ENCODE measurements at regions not wholly inside any gene's neighbourhood (a gene's known extent, or its start where the extent isn't known, plus 50 kb on each side); places are given as distances from the start of the nearest gene placed in this dataset.
"Not testable (repeated sequence)": the region's sequence is repeated elsewhere in the genome, so short reads cannot be mapped to it uniquely, and the experiment has no call there.

DNA sequence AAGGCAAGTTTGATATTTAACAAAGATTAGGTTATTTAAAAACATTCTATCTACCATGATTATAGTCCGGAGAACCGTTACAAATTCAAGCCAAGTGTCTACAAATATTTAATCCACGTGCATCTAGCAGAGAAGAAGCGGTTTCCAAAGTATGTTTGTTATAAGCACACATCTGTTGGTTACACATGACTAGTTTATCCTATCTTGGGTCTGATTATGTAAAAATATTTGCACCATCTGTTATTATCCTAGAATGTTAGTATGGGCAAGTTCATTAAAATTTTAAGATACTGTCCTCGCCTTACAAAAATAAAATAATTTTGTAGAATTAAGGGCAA, 289.2 kb upstream of the VSTM2A start:
- no peaks in the 10 kb centered on the region for H3K4me1 ChIP-seq
- H3K27ac ChIP-seq, result no peak overlapping the region
- no peaks in the 10 kb centered on the region for H3K27me3 ChIP-seq
- no peak overlapping the region for H3K4me3 ChIP-seq
- no peaks in the 10 kb centered on the region for H3K9me3 ChIP-seq (replicated peaks)
- DNase-seq, result no peak
- H3K36me3 ChIP-seq, result no peaks in the 10 kb centered on the region

DNA sequence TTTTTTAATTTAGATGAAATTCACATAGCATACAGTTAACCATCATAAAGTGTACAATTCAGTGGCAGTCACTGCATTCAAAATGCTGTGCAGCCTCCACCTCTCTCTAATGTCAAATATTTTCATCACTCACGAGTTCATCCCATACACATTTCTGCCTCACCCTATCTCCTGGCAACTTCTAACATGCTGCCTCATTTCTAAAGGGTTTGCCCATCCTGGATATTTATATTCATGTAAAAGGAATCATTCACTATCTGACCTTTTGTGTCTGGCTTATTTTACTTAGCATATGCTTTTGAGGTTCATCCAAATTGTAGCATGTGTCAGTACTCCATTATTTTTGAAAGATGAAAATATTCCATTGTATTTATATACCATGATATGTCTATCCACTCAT, 286.9 kb upstream of the VSTM2A start:
- H3K4me1 ChIP-seq, result no peaks in the 10 kb centered on the region
- H3K27me3 ChIP-seq, result no peaks in the 10 kb centered on the region
- DNase-seq, result no peak
- no peak overlapping the region for H3K4me3 ChIP-seq
- no peak overlapping the region for H3K27ac ChIP-seq
- H3K9me3 ChIP-seq (replicated peaks), result no peaks in the 10 kb centered on the region
- no peaks in the 10 kb centered on the region for H3K36me3 ChIP-seq

DNA sequence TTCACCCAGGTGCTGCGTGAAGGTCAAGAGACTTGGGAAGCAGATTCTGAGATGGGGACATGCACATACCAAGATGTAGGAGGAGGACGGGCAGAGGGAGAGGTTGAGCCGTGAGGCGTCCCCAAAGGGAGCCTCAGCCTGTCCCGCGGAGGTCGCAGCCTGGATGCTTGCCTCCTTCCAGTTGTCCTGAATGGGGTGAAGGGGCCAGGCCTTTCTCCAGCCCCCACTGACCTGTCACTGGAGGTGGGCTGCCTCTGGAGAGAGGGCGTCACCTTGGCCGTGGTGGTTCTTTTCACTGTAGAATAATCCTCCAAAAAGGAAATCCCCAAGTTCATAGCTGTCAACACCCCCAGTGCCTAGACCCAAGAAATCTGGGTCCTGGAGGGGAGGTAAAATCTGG, 283.0 kb upstream of the VSTM2A start:
- H3K27me3 ChIP-seq, result no peaks in the 10 kb centered on the region
- DNase-seq, result no peak
- H3K36me3 ChIP-seq, result no peaks in the 10 kb centered on the region
- no peaks in the 10 kb centered on the region for H3K4me1 ChIP-seq
- no peak overlapping the region for H3K4me3 ChIP-seq
- H3K27ac ChIP-seq, result no peak overlapping the region
- no peaks in the 10 kb centered on the region for H3K9me3 ChIP-seq (replicated peaks)

DNA sequence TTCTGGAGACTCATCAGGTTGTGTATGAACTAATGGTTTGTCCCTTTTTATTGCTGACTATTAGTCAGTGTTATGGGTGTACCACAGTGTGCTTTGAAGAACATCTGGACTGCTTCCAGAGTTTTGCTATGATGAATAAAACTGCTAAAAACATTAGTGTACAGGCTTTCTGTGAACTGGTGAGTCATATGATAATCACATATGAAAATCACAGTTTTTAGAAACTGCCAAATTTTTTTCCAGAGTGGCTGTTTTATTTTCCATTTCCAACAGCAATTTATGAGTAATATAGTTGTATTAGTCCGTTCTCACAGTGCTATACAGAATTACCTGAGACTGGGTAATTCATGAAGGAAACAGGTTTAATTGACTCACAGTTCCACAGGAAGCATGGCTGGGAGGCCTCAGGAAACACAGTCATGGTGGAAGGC, 281.2 kb upstream of the VSTM2A start:
- no peaks in the 10 kb centered on the region for H3K4me1 ChIP-seq
- no peaks in the 10 kb centered on the region for H3K9me3 ChIP-seq (replicated peaks)
- DNase-seq, result no peak
- no peaks in the 10 kb centered on the region for H3K36me3 ChIP-seq
- no peak overlapping the region for H3K27ac ChIP-seq
- H3K4me3 ChIP-seq, result no peak overlapping the region
- no peaks in the 10 kb centered on the region for H3K27me3 ChIP-seq

DNA sequence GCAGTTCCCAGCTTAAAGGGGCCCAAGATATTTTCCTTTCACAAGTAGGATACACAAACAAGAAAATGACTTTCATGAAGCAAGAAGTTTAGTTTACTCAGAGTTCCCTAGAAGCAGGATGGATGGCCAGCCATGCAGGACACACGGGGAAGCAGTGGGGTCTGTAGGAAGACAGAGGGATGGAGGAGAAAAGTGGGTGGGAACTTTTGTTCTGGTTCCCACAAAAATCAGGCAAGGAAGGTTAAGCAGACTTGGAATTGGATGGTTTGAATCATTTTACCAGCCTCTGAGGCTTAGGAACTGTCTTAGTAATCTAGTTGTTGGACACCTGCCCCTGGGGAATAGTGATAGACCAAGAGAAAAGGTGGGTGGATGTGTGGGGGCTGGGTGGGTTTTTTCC, 263.3 kb upstream of the VSTM2A start:
- no peaks in the 10 kb centered on the region for H3K4me1 ChIP-seq
- no peaks in the 10 kb centered on the region for H3K9me3 ChIP-seq (replicated peaks)
- H3K4me3 ChIP-seq, result no peak overlapping the region
- DNase-seq, result no peak
- H3K27ac ChIP-seq, result no peak overlapping the region
- no peaks in the 10 kb centered on the region for H3K27me3 ChIP-seq
- no peaks in the 10 kb centered on the region for H3K36me3 ChIP-seq

DNA sequence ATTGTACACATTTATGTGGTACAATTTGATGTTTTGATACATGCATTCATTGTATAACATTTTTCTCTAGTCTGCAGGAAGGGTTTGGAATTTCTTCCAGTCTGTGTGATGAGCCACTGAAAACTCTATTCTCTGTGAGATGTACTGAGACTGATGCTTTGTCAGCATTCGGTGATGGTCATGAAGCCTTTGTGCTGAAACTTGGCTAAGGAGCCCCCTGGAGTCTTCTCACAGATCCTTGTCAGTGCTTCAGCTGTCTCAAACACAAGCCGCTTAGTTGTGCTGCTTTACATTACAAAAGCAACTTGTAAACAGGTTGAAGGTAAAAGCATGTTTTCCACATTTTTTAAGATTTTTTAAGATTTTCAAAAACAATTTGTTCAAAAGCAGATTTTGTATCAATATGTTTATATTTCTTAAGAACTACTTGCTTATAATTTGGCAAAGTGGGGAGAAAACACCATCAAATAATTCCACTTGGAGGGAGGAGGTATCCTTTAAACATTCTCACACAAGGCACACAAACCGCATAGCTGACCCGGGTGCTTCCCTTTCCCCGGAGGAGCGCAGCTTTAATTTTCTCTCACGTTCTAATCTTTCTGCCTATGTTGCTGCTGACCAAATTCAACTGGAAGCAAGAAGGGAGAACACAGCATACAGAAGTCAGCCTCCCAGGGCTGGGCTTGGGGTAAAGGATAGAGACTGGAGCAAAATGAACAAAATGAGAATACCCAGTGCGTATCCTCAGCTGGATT, 249.8 kb upstream of the VSTM2A start:
- Histone ChIP-seq H3K36me3 (no peaks in the 10 kb centered on the region), H3K4me1 (no peaks in the 10 kb centered on the region), H3K9me3 (replicated peaks) (0 out of 2 replicates have a peak, but pooled peaks cover 2% of the 10 kb centered on the region), H3K27me3 (no peaks in the 10 kb centered on the region; the same call in 1 of the 2 replicates), H3K27ac (no peak overlapping the region), H3K4me3 (no peak overlapping the region)
- DNase-seq, result no peak

DNA sequence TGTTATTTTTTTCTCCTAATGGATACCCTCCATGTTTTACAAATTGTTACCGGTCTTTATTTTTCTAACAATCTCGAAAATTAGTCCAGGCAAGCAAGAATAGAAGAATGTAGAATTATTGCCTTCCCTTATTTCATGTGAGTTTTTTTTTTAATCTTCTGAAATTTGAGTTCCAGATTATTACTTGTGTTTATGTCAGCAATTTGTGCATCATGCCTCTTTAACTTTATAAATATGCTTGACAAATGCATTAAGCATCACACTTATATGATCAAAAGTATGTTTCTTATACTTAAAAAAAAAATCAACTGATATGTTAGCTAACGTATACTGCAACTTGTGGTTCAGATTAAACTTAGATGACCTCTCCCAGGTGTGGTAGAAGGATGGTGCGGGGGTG, 242.7 kb upstream of the VSTM2A start:
- no peaks in the 10 kb centered on the region for H3K36me3 ChIP-seq
- no peaks in the 10 kb centered on the region; the same call in 1 of the 2 replicates for H3K4me1 ChIP-seq
- H3K27me3 ChIP-seq, result no peaks in the 10 kb centered on the region; the same call in 1 of the 2 replicates
- no peak overlapping the region for H3K4me3 ChIP-seq
- H3K27ac ChIP-seq, result no peak overlapping the region
- no peak for DNase-seq
- no peaks in the 10 kb centered on the region for H3K9me3 ChIP-seq (replicated peaks)

DNA sequence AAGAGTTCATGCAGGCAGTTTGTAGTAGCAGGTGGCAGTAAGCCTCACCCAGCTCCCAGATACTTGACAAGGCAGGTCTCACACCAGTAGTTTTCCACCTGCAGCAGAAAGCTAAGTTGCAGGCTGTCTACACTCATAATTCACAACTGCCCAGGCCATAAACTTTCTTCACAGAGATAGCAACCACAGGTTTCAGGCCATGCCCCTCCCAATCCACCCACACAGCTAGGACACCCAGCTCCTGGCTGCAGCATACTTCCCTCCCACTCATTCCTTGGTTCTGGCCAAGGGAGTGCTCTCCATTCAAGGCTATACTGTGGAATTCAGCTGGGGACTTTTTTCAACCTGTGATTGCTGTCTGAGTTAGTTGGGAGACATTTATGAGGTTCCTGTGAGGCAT, 226.2 kb upstream of the VSTM2A start:
- not testable (repeated sequence) for H3K27ac ChIP-seq, H3K4me1 ChIP-seq, DNase-seq

DNA sequence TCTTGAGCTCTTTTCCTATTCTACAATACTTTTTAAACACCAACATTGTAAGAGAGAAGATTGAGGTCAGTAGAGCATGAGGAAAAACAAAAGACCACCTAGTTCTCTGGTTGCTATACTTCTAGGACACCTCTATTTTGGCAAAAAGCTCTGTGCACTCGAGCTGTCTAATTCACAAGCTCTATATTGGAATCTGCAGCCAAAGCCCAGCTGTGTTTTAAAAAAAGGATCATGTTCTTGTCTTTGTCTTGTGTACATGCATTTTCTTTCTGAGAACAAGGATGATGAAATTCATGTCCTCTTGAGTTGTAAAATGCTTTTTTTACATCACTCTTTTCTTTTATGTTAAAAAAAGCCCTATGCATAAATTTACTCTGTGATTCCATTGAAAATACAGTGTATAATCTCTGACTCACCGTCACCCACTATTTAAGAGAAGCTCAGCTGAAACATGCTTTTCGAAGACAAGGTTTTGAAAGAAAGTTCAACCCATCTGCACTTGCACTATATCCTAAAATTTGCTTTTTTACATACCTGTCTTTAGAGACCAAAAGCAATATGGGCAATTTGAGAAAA, 215.5 kb upstream of the VSTM2A start:
- DNase-seq, result no peak
- Histone ChIP-seq H3K36me3 (no peaks in the 10 kb centered on the region), H3K9me3 (replicated peaks) (no peaks in the 10 kb centered on the region), H3K4me1 (no peaks in the 10 kb centered on the region), H3K27ac (no peak overlapping the region), H3K27me3 (no peaks in the 10 kb centered on the region; the same call in none of the 2 replicates), H3K4me3 (no peak overlapping the region)

More for the DNA sequence above, 226.2 kb upstream of the VSTM2A start:
- H3K9me3 ChIP-seq (replicated peaks); H3K27me3 ChIP-seq; H3K4me3 ChIP-seq; H3K36me3 ChIP-seq: not testable (repeated sequence)

DNA sequence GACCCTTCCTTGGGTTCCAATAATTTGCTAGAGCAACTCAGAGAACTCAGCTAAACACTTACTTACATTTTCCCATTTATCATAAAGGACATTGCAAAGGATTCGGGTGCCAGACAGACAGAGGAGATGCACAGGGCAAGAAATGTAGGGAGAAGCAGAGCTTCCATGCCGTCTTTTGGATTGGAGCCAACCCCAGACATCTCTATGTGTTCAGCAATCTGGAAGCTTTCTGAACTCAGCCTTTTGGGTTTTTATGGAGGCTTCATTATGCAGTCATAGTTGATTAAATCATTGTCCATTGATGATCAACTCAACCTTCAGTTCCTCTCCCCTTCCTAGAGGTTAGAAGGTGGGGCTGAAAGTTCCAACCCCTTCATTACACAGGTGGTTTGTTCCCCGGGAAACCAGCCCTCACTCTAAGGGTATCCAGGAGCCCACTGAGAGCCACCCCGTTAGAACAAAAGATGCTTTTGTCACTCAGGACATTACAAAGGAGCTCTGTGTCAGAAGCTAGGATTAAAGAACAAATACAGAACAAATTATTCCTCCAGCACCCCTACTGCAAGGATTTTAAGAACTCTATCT, 211.9 kb upstream of the VSTM2A start:
- peak in 1 of 2 experiments; percentile 35 for DNase-seq
- no peaks in the 10 kb centered on the region for H3K9me3 ChIP-seq (replicated peaks)
- no peaks in the 10 kb centered on the region for H3K36me3 ChIP-seq
- no peaks in the 10 kb centered on the region; the same call in none of the 2 replicates for H3K27me3 ChIP-seq
- no peaks in the 10 kb centered on the region for H3K4me1 ChIP-seq
- no peak overlapping the region for H3K4me3 ChIP-seq
- H3K27ac ChIP-seq, result no peak overlapping the region

DNA sequence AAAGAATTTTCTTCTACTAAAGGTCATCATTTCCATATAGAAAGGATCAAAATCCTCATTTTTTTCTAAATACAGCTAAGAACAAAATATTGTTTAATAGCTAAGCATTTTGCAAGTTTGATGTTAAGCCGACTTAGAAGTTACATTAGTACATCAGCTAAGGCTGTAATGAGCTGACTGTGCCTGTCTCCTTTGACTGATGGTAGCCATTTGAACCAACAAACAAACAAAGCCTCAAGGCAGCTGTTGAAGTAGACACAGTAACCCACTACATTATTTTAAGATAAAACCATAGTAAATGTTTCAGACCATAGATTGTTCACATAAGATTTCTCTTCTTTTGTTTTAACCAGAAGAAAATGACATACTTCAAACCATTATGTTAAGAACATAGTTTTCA, 210.9 kb upstream of the VSTM2A start:
- Histone ChIP-seq H3K4me3 (no peak overlapping the region), H3K36me3 (no peaks in the 10 kb centered on the region), H3K27ac (no peak overlapping the region), H3K27me3 (no peaks in the 10 kb centered on the region; the same call in none of the 2 replicates), H3K9me3 (replicated peaks) (no peaks in the 10 kb centered on the region), H3K4me1 (no peaks in the 10 kb centered on the region)
- DNase-seq, result peak in 1 of 2 experiments; percentile 26

DNA sequence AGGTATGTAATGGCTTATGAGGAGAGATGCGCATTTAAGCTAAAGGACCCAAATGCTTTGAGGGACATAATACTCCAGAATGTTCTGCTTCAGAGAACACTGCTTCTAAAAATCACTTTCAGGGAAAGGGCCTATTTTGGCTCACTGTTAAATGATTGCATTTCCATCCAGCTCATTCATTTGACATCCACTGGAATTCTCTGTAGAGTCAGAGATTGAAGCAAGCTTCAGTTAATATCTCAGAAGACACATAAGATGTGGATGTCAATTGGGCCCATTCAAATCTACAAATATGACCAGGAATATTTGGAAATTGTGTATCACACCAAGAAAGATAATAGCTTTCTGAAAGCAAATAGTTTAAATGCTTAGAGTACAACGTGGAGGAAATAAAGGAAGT, 209.9 kb upstream of the VSTM2A start:
- no peak for DNase-seq
- Histone ChIP-seq H3K4me1 (no peaks in the 10 kb centered on the region), H3K4me3 (no peak overlapping the region), H3K27me3 (no peaks in the 10 kb centered on the region; the same call in none of the 2 replicates), H3K36me3 (no peaks in the 10 kb centered on the region), H3K9me3 (replicated peaks) (no peaks in the 10 kb centered on the region), H3K27ac (no peak overlapping the region)

DNA sequence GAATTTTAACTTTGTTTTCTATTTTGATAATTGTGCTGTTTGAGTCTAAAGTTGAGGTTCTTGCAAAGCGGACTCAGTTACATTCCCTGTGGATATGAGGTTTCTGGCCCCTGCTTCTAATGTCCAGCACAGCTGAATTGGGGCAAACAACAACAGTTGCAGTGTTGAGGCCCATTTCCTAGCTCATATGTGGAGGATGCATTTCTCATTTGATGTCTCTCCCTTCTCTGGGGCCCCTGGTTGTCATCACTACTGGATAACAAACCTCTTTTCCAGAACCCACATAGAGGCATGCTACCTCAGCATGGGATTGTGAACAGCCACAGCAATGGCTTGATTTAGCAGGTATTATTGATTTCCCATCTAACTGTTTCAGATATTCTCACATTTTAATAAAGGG, 208.2 kb upstream of the VSTM2A start:
- Histone ChIP-seq H3K36me3 (no peaks in the 10 kb centered on the region), H3K9me3 (replicated peaks) (no peaks in the 10 kb centered on the region), H3K4me3 (no peak overlapping the region), H3K4me1 (peaks cover 2% of the 10 kb centered on the region), H3K27ac (no peak overlapping the region), H3K27me3 (no peaks in the 10 kb centered on the region; the same call in none of the 2 replicates)
- no peak for DNase-seq

DNA sequence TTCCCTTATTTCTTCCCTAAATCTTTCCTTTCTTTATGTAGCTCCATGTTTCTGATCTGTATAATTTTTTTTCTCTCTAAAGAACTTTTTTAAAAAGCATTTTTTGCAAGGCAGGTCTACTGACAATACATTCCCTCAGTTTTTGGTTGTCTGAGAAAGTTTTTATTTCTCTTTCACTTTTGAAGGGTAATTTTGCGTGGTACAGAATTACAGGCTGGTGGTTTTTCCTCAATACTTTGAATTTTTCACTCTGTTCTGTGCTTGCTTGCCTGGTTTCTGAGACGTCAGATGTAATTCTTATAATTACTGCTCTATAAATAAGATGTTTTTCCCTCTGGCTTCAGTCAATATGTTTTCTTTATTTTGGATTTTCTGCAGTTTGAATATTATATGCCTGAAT, 205.4 kb upstream of the VSTM2A start:
- Histone ChIP-seq H3K36me3 (no peaks in the 10 kb centered on the region), H3K4me1 (peaks cover 8% of the 10 kb centered on the region), H3K27ac (no peak overlapping the region), H3K4me3 (no peak overlapping the region), H3K27me3 (no peaks in the 10 kb centered on the region), H3K9me3 (replicated peaks) (no peaks in the 10 kb centered on the region)
- no peak for DNase-seq

DNA sequence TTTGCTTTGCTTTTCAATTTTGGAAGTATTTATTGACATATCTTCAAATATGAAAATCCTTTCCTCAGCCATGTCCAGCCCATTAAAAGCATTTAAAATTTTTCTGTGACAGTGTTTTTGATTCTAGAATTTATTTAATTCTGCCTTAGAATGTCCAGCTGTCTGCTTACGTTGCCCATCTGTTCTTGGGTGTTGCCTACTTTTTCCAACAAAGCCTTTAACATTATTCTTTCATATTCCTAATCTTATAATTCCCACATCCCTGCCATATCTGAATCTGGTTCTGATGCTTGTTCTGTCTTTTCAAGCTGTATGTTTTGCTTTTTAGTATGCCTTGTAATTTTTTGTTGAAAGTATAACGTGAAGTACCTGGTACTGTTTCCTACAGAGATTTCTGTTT, 204.7 kb upstream of the VSTM2A start:
- Histone ChIP-seq H3K4me1 (peaks cover 8% of the 10 kb centered on the region), H3K27me3 (no peaks in the 10 kb centered on the region), H3K36me3 (no peaks in the 10 kb centered on the region), H3K4me3 (no peak overlapping the region), H3K27ac (no peak overlapping the region), H3K9me3 (replicated peaks) (no peaks in the 10 kb centered on the region)
- DNase-seq, result no peak
